ENCODE measurements at regions not wholly inside any gene's neighbourhood (a gene's known extent, or its start where the extent isn't known, plus 50 kb on each side); places are given as distances from the start of the nearest gene placed in this dataset.

DNA sequence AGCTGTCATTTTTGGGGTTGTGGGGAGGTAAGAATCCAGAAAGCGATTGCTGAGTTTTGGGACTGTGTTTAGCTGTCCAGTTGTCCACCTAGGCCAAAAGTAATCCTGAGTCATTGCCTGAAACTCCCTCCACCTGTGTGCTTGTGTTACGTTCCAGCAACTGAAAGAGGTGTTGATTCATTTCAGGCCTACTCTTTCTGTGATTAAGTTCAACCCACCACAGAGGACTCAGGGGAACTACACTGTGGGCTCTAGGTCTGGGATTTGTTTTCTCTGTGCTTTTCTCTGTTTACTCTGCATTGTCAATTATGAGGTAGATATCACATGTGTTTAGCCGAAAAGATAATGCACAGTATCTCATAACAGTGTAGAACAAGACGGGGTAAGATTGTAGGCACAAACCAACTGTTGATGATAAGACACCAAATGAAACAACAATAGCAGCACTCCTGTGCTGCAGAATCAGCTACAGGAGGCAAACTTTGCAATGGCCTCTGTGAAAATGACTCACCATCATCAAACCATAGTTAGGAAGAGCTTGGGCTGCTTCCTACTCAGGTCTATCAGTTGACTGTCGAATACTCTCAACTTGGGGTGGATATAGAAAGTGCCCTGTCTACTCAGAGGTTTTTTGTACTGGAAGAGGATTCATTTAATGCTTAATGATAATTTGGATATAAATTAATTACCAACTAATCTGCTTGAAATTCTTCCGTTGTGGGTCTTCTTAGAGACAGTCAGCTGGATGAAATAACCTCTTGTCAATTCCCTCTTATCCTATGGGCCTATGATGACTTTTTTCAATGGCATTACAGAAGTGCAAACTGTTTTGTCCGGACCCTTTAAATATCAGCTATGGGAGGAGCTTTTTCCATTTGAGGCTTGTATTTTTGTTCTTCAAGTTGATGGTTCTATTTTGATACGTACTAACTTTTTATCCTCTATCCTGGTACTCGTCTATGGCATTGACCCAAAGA lies 385.9 kb downstream of the BMP4 start:
- DNase-seq: no peak
- H3K27me3 Mint-ChIP-seq: peaks cover 18% of the 10 kb centered on the region
- H3K27ac Mint-ChIP-seq: no peak overlapping the region
- peaks cover 1% of the 10 kb centered on the region for H3K9me3 Mint-ChIP-seq
- no peaks in the 10 kb centered on the region for H3K4me1 Mint-ChIP-seq
- H3K36me3 Mint-ChIP-seq: no peaks in the 10 kb centered on the region
- H3K4me3 Mint-ChIP-seq: no peak overlapping the region

DNA sequence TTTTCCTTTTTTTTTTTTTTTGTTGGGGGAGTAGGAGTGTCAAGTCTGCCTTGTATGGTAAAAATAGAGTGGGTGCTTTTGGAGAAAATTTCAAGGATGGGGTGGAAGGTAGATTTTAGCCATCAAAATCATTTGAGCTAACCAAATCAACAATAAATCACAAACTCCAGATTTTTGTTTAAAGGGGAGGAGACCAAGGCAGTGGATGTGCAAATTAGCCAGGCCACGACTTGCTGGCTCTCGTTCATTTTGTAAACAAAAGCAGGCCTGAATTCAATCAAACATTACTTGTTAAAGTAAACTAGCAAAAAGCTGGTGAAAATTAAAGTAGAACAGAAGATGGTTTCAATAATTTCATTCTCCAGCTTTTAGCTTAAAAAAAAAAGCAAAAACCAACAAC lies 387.2 kb downstream of the BMP4 start:
- peaks cover 18% of the 10 kb centered on the region for H3K27me3 Mint-ChIP-seq
- no peak overlapping the region for H3K4me3 Mint-ChIP-seq

DNA sequence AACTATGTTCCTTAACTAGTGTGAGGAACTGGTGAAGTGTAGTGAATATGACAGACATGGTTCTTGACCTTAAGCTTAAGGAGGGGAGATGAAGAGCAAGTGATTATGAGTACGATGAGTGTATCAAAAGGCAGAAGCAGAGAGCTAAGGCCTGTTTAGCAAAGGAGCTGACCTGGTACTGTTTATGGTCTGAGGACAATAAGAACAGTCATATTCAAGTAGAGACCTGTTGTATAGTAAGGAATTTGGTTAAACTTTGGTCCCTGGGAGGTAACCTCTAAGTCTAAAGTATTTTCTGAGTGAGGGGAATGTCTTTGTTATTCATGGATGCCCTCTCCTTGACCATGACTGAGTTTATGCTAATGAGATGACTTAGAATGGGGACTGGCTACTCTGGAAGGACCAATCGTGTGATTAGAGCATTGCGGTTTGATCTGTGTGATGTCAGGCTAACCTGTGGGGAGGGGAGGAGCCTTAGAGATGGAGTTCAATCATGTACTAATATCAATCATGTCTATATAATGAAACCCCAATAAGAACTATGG lies 389.3 kb downstream of the BMP4 start:
- Mint-ChIP-seq H3K4me3 (no peak overlapping the region), H3K4me1 (no peaks in the 10 kb centered on the region), H3K9me3 (peaks cover 8% of the 10 kb centered on the region), H3K27ac (no peak overlapping the region), H3K27me3 (peaks cover 12% of the 10 kb centered on the region), H3K36me3 (no peaks in the 10 kb centered on the region)
- no peak for DNase-seq

More for the DNA sequence above, 387.2 kb downstream of the BMP4 start:
- H3K4me1 Mint-ChIP-seq: no peaks in the 10 kb centered on the region
- no peak overlapping the region for H3K27ac Mint-ChIP-seq
- H3K9me3 Mint-ChIP-seq: peaks cover 1% of the 10 kb centered on the region
- no peak for DNase-seq
- no peaks in the 10 kb centered on the region for H3K36me3 Mint-ChIP-seq

DNA sequence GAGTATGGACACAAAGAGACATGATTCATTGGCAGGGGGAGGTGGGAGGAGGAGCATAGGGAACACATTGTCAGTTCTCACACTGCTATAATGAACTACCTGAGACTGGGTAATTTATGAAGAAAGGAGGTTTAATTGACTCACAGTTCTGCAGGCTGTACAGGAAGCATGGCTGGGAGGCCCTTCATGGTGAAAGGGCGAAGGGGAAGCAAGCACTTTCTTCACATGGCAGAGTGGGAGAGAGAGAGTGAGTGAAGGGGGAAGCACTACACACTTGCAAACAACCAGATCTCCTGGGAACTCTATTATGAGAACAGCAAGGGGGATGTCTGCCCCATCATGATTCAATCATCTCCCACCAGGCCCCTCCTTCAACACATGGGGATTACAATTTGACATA lies 391.8 kb downstream of the BMP4 start:
- DNase-seq: no peak
- H3K4me1 Mint-ChIP-seq: no peaks in the 10 kb centered on the region
- H3K27me3 Mint-ChIP-seq: peaks cover 4% of the 10 kb centered on the region
- no peak overlapping the region for H3K4me3 Mint-ChIP-seq
- no peaks in the 10 kb centered on the region for H3K36me3 Mint-ChIP-seq
- no peak overlapping the region for H3K27ac Mint-ChIP-seq
- peaks cover 14% of the 10 kb centered on the region for H3K9me3 Mint-ChIP-seq

DNA sequence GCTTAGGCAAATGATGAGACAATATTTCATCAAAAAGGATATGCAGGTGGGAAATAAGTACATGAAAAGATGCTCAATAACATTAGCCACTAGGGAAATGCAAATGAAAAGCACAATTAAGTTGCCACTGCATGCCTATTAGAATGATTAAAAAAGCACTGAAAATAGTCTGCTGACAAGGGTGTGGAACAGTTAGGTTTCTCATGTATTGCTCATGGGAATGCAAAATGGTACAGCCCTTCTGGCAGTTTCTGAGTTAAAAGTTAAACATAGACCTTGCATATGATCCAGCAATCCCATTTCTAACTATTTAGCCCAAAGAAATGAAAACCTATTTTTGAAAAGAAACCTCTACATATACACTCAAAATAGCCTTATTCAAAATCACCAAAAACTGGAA lies 393.0 kb downstream of the BMP4 start:
- no peak overlapping the region for H3K27ac Mint-ChIP-seq

DNA sequence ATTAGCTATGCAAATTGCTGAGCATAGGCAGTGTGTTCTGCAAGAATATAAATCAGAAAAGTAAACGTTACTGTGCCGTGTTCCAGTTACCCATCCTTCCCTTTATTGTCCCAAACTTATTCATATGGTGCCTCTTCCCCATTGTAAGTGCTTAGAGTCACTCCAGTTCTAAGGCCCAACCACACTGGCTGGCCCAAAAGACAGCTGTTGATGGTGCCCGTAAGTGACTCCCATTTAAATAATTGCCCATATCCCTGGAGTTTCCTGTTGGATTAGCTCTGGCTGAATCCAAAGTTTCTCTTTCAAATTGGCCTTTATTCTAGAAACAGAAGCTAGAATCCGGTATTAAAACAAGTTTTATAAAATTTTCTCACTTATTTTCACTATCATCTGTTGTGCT lies 400.1 kb upstream of the DDHD1 start:
- Mint-ChIP-seq H3K9me3 (no peaks in the 10 kb centered on the region), H3K36me3 (no peaks in the 10 kb centered on the region), H3K4me3 (no peak overlapping the region), H3K27ac (no peak overlapping the region), H3K27me3 (no peaks in the 10 kb centered on the region), H3K4me1 (no peaks in the 10 kb centered on the region)
- no peak for DNase-seq

More for the DNA sequence above, 393.0 kb downstream of the BMP4 start:
- DNase-seq: no peak
- H3K9me3 Mint-ChIP-seq: peaks cover 14% of the 10 kb centered on the region
- no peaks in the 10 kb centered on the region for H3K27me3 Mint-ChIP-seq
- no peaks in the 10 kb centered on the region for H3K36me3 Mint-ChIP-seq
- no peak overlapping the region for H3K4me3 Mint-ChIP-seq
- H3K4me1 Mint-ChIP-seq: no peaks in the 10 kb centered on the region

DNA sequence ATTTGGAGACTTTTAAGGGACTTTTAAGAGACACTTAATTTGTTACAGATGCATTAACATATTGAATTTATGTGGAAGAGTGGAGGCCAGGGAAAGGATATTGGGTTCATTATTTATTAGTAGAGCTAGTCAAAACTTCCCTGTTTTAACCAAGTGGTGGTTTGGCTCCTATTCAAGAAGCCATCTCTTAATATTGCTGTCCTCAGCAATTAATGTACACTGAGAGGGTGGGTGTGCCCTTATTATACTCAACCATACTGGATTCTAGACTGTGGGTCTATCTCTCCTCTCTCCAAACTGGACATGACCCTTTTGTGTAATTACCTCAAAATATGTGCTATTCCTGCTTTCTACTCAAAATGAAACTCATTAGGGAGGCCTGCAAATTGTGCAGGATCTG lies 398.7 kb upstream of the DDHD1 start:
- DNase-seq: no peak
- Mint-ChIP-seq H3K27me3 (no peaks in the 10 kb centered on the region), H3K27ac (no peak overlapping the region), H3K9me3 (no peaks in the 10 kb centered on the region), H3K36me3 (no peaks in the 10 kb centered on the region), H3K4me3 (no peak overlapping the region), H3K4me1 (no peaks in the 10 kb centered on the region)

DNA sequence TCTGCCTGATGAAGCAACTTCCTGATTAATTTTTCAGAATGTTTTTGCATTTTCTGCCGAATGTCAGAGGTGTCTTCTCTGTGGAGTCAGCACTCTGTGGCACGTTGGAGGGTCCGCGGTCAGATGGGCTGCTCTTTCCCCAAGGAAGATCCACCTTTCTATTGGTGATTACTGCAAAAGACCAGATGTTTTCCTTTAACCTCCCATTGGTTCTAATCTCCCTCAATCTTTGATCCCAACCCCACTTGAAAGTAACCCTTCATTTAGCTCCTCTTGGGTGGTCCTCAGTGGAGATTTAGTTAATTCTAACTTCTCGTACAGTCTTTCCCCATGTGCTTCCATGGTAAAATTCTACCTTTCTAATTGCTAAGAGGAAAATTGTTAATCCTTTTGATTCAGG lies 397.7 kb upstream of the DDHD1 start:
- no peak overlapping the region for H3K4me3 Mint-ChIP-seq
- H3K27ac Mint-ChIP-seq: no peak overlapping the region
- H3K4me1 Mint-ChIP-seq: no peaks in the 10 kb centered on the region
- no peak for DNase-seq
- no peaks in the 10 kb centered on the region for H3K27me3 Mint-ChIP-seq
- no peaks in the 10 kb centered on the region for H3K9me3 Mint-ChIP-seq
- no peaks in the 10 kb centered on the region for H3K36me3 Mint-ChIP-seq

DNA sequence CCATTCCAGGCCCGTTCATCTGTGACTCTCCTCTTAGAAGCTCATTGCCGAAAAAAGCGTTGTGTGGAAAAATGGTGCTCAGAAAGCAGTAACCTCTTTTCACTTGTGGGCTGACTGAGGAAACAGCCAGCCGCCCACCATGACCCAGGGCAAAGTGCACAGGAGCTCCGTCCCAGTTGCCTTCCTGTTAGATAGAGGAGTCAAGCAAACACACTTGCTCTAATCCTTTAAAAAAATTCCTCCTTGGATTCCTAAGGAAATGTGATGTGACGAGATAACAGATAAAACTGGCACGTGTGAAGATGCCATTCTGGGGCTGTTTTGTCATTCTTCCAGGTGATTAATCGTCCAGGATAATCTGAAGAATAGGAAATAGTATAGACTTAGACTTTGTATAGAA lies 396.8 kb upstream of the DDHD1 start:
- Mint-ChIP-seq H3K9me3 (no peaks in the 10 kb centered on the region), H3K27ac (no peak overlapping the region), H3K36me3 (no peaks in the 10 kb centered on the region), H3K4me1 (no peaks in the 10 kb centered on the region), H3K27me3 (no peaks in the 10 kb centered on the region), H3K4me3 (no peak overlapping the region)
- DNase-seq: no peak

DNA sequence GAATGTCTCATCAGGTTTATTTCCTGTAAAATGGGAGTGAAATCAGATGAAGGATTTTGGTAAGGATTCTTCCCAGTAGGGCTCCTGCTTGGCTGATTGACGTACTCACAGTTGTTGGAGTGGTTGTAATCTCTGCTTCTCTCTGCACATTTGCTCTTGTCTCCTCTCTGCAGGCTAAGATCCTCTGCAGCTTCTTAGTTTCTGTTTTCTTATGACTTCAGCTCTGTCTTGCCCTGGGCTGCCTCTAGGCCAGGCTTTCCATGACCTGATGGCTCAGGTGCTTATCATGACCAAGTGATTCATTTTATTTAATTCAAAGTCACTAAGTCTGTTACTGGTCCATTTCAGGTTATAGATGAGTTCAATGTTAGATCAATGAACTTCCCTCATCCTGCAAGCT lies 394.5 kb upstream of the DDHD1 start:
- Mint-ChIP-seq H3K4me1 (no peaks in the 10 kb centered on the region), H3K9me3 (no peaks in the 10 kb centered on the region), H3K27ac (no peak overlapping the region), H3K36me3 (no peaks in the 10 kb centered on the region), H3K27me3 (no peaks in the 10 kb centered on the region), H3K4me3 (no peak overlapping the region)
- no peak for DNase-seq

DNA sequence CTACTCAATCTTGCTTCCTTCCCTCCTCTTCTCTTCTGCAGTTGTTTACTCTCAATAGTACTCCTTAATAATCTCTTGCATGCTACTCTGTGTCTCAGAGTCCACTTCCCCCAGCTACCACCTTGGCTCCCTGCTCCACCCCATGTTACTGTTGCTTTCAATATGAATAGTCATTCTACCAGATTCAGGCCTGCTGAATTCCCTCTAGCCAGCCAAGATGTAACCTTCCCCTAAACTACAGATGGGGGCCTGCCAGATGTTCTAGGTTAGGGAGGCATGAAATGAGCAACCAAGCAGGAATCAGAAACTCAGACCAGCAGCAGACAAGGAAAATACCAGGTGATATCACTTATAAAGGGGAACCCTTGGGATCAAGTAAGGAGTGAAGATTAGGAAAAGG lies 392.1 kb upstream of the DDHD1 start:
- no peak for DNase-seq
- H3K9me3 Mint-ChIP-seq: no peaks in the 10 kb centered on the region
- H3K36me3 Mint-ChIP-seq: no peaks in the 10 kb centered on the region
- no peaks in the 10 kb centered on the region for H3K4me1 Mint-ChIP-seq
- no peak overlapping the region for H3K27ac Mint-ChIP-seq
- no peaks in the 10 kb centered on the region for H3K27me3 Mint-ChIP-seq
- H3K4me3 Mint-ChIP-seq: no peak overlapping the region

DNA sequence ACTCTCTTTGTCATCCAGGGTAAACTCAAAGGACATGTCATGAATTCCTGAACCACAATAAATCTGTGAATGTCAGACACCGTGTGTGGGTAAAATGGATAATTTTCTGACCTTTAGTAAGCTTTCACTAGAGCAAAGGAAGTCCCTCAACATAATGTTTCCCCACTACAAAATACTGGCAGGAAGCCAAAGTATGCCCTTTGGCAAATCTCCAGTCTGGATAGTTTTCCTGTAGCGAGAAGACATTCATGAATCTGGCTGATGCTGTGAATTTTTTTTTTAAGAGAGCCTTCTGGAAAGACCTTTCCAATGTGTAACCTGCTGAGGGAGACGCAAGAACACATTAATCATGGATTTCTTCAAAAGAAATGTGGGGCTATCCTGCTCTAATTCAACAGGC lies 389.6 kb upstream of the DDHD1 start:
- Mint-ChIP-seq H3K27ac (no peak overlapping the region), H3K4me1 (no peaks in the 10 kb centered on the region), H3K4me3 (no peak overlapping the region), H3K27me3 (no peaks in the 10 kb centered on the region), H3K9me3 (no peaks in the 10 kb centered on the region), H3K36me3 (no peaks in the 10 kb centered on the region)
- DNase-seq: no peak

DNA sequence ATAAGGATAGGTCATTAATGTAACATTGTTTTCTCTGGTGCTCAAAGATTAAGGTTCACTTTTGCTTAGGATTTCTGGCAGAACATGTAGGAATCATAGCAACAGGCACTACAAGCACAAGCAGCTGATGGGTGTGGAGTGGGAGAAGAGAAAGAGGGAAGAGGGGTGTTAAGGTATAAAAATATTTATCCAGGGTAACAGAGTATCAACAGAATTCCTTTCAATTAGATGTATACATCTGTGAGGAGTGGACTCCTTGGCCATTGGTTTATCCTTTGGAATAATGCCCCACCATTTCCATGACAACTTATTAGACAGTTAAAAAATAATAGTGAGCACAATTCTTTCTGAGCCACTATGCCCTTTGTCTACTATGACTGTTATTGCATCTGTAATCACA lies 388.3 kb upstream of the DDHD1 start:
- no peaks in the 10 kb centered on the region for H3K9me3 Mint-ChIP-seq
- no peaks in the 10 kb centered on the region for H3K4me1 Mint-ChIP-seq
- no peak overlapping the region for H3K27ac Mint-ChIP-seq
- DNase-seq: no peak
- no peak overlapping the region for H3K4me3 Mint-ChIP-seq
- no peaks in the 10 kb centered on the region for H3K36me3 Mint-ChIP-seq
- H3K27me3 Mint-ChIP-seq: no peaks in the 10 kb centered on the region

DNA sequence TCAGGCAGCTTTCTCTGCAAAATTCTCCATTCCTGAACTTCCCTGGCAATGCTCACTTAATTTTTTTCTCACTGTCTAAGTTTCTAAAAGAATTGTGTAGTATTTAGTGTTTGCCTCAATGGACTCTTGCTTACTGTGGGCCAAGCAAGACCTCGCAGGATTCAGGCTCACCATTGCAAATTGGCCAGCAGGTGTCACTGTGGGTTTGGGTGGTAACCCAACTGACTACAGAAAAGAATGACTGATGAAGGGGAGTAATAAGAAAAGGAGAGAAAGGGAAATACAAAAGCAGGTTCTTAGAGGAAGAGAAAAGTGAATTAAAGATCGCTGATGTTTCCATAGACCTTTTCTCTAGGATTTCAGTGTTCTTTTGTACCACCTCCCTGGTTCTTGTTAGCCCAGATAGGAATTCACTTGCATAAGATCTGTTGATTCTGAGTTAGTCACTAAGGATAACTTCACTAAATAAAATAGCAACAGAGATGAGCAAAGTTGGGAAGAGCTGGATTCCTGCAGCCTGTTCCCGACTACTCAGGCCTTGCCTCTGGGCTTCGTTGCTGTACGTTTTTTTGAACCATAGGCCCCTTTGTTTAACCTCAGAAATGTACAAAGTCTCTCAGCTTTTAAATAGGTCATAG lies 386.5 kb upstream of the DDHD1 start:
- Mint-ChIP-seq H3K27ac (no peak overlapping the region), H3K9me3 (no peaks in the 10 kb centered on the region), H3K4me3 (no peak overlapping the region), H3K36me3 (no peaks in the 10 kb centered on the region), H3K27me3 (no peaks in the 10 kb centered on the region), H3K4me1 (no peaks in the 10 kb centered on the region)
- DNase-seq: peak; percentile 40

DNA sequence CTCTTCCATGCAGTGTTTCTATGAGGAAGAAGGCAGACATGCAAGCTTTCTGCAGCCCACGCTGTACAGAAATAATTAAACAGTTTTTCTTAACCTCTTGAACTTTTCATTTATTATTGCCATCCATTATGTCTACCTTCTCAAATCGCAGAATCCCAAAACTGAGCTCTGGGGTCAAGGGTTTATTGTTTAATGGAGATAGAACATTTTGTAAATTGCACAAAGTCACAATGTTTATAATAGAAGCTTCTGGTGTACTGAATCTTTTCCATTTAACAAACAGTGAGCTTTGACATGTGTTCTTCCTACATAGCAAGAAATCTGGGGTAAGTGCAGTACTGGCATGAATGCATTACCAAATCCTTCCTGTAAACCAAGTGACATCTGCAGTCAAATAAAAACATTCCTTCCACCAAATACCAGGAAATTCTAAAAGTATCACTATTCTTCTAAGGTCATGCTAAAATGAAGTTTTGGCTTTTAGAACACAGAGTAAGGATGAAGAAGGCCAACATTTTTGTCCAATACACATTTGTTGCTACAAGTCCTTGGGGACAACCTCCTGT lies 385.3 kb upstream of the DDHD1 start:
- H3K27ac Mint-ChIP-seq: no peak overlapping the region
- H3K4me3 Mint-ChIP-seq: no peak overlapping the region
- no peak for DNase-seq

More for the DNA sequence above, 385.3 kb upstream of the DDHD1 start:
- H3K4me1 Mint-ChIP-seq: no peaks in the 10 kb centered on the region
- H3K27me3 Mint-ChIP-seq: no peaks in the 10 kb centered on the region
- no peaks in the 10 kb centered on the region for H3K36me3 Mint-ChIP-seq
- H3K9me3 Mint-ChIP-seq: no peaks in the 10 kb centered on the region

All from activated naive CD8-positive, alpha-beta T cell treated with anti-CD3 and anti-CD28 coated beads for 36 hours (primary cell).